ENCODE measurements at regions not wholly inside any gene's neighbourhood (a gene's known extent, or its start where the extent isn't known, plus 50 kb on each side); places are given as distances from the start of the nearest gene placed in this dataset.

- H3K79me2 ChIP-seq (ENCODE audit: insufficient read depth, low read length) = no peaks in the 10 kb centered on the region
- H3K9me3 ChIP-seq (replicated peaks in 1 of 2; ENCODE audit: control insufficient read depth in 1 of 2, insufficient read depth in 1 of 2, low read length in 2 of 2) = no peaks in the 10 kb centered on the region
- Mint-ChIP-seq H3K9me3 (peaks cover 0 to 3% (median 0%) of the 10 kb centered on the region in 7 donors), H3K27ac (no peak overlapping the region), H3K36me3 (no peaks in the 10 kb centered on the region), H3K27me3 (ENCODE audit: low read depth in 3 of 3) (peaks cover 1 to 9% (median 6%) of the 10 kb centered on the region in 3 donors), H3K4me1 (peaks cover 2% of the 10 kb centered on the region), H3K4me3 (no peak overlapping the region)
- peaks cover 0 to 4% of the 10 kb centered on the region in 2 donors for H3K27me3 ChIP-seq (ENCODE audit: control insufficient read depth in 2 of 2, insufficient read depth in 2 of 2, low read length in 2 of 2)
- whole genome bisulfite sequencing (ENCODE audit: insufficient coverage) = no CpG with 5 or more reads among the region's 1 CpG
- no peak for DNase-seq
- no peaks in the 10 kb centered on the region for H3K36me3 ChIP-seq (replicated peaks in 1 of 2; ENCODE audit: control insufficient read depth in 1 of 2, insufficient read depth in 2 of 2, low read length in 2 of 2)
- no peaks in the 10 kb centered on the region for H3K4me1 ChIP-seq (ENCODE audit: control insufficient read depth in 1 of 2, insufficient read depth in 2 of 2, low read length in 2 of 2)
- H2AFZ ChIP-seq (ENCODE audit: insufficient read depth, low read depth, low read length, poor library complexity, severe bottlenecking) = no peak overlapping the region
- H4K20me1 ChIP-seq (ENCODE audit: insufficient read depth, low read length) = no peaks in the 10 kb centered on the region
- TF ChIP-seq, protein P1, sequence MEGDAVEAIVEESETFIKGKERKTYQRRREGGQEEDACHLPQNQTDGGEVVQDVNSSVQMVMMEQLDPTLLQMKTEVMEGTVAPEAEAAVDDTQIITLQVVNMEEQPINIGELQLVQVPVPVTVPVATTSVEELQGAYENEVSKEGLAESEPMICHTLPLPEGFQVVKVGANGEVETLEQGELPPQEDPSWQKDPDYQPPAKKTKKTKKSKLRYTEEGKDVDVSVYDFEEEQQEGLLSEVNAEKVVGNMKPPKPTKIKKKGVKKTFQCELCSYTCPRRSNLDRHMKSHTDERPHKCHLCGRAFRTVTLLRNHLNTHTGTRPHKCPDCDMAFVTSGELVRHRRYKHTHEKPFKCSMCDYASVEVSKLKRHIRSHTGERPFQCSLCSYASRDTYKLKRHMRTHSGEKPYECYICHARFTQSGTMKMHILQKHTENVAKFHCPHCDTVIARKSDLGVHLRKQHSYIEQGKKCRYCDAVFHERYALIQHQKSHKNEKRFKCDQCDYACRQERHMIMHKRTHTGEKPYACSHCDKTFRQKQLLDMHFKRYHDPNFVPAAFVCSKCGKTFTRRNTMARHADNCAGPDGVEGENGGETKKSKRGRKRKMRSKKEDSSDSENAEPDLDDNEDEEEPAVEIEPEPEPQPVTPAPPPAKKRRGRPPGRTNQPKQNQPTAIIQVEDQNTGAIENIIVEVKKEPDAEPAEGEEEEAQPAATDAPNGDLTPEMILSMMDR (IDR thresholded peaks at IDR 0.05) = no peak
- H3K4me3 ChIP-seq (replicated peaks in 1 of 3; ENCODE audit: low read depth in 2 of 3, low read length in 3 of 3) = no peak overlapping the region
- H3K4me2 ChIP-seq (replicated peaks; ENCODE audit: extremely low read depth, low read length, poor library complexity, severe bottlenecking) = no peak overlapping the region
- no peak overlapping the region for H3K9ac ChIP-seq (ENCODE audit: insufficient read depth, low read length, poor library complexity, severe bottlenecking)
- intact Hi-C loops (cut with micrococcal nuclease) = no loop called here
- no peak overlapping the region for H3K27ac ChIP-seq (ENCODE audit: low read depth in 1 of 2, low read length in 2 of 2)
These were observed 127.5 kb upstream of the OBI1 start for GRCh38 chr13:78786459-78786858.

DNA sequence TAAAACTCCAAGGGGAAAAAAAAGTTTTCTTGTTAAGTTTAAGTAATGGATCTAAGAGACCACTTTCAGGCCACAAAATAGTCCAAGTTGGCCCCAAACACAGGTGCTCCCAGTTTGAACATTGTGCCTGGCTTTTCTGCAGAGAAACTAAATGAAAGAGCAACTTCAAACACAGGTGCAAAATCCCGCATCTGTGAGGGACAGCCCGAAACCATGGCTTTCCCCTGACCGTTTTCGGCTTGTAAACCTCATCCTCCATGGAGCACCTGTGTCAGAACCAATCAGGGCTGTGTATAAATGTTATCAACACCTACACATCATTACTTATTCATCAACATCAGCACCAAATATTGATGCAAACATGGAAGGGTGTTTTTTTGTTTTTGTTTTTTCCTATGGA lies 126.8 kb upstream of the OBI1 start:
- Histone ChIP-seq H3K36me3 (replicated peaks in 1 of 2; ENCODE audit: control insufficient read depth in 1 of 2, insufficient read depth in 2 of 2, low read length in 2 of 2) (no peaks in the 10 kb centered on the region), H3K4me1 (ENCODE audit: control insufficient read depth in 1 of 2, insufficient read depth in 2 of 2, low read length in 2 of 2) (no peaks in the 10 kb centered on the region), H3K4me2 (replicated peaks; ENCODE audit: extremely low read depth, low read length, poor library complexity, severe bottlenecking) (no peak overlapping the region), H3K27me3 (ENCODE audit: control insufficient read depth in 2 of 2, insufficient read depth in 2 of 2, low read length in 2 of 2) (peaks cover 0 to 4% of the 10 kb centered on the region in 2 donors), H4K20me1 (ENCODE audit: insufficient read depth, low read length) (no peaks in the 10 kb centered on the region), H3K27ac (ENCODE audit: low read depth in 1 of 2, low read length in 2 of 2) (no peak overlapping the region), H3K79me2 (ENCODE audit: insufficient read depth, low read length) (no peaks in the 10 kb centered on the region), H3K4me3 (replicated peaks in 1 of 3; ENCODE audit: low read depth in 2 of 3, low read length in 3 of 3) (no peak overlapping the region), H3K9ac (ENCODE audit: insufficient read depth, low read length, poor library complexity, severe bottlenecking) (no peak overlapping the region), H3K9me3 (replicated peaks in 1 of 2; ENCODE audit: control insufficient read depth in 1 of 2, insufficient read depth in 1 of 2, low read length in 2 of 2) (no peaks in the 10 kb centered on the region), H2AFZ (ENCODE audit: insufficient read depth, low read depth, low read length, poor library complexity, severe bottlenecking) (no peak overlapping the region)
- Mint-ChIP-seq H3K9me3 (peaks cover 0 to 3% (median 0%) of the 10 kb centered on the region in 7 donors), H3K4me1 (peaks cover 2% of the 10 kb centered on the region), H3K36me3 (no peaks in the 10 kb centered on the region), H3K27ac (no peak overlapping the region), H3K4me3 (no peak overlapping the region), H3K27me3 (ENCODE audit: low read depth in 3 of 3) (peaks cover 1 to 9% (median 6%) of the 10 kb centered on the region in 3 donors)
- WGBS (ENCODE audit: insufficient coverage) = 94% methylated on average over 2 of the region's 4 CpGs
- TF ChIP-seq, protein P1 (IDR thresholded peaks at IDR 0.05) = no peak
- no peak for DNase-seq
- intact Hi-C loops (cut with micrococcal nuclease) = no loop called here

Data from CD14-positive monocyte (primary cell).